Inflammatory macrophage treated with lipopolysaccharide for 4 hours (primary cell): ENCODE measurements at regions not wholly inside any gene's neighbourhood (a gene's known extent, or its start where the extent isn't known, plus 50 kb on each side); places are given as distances from the start of the nearest gene placed in this dataset.

Experiments
- DNase-seq: peaks from one replicate; pipeline ENCODE4 v3.0.0-alpha.2; 2020

DNA sequence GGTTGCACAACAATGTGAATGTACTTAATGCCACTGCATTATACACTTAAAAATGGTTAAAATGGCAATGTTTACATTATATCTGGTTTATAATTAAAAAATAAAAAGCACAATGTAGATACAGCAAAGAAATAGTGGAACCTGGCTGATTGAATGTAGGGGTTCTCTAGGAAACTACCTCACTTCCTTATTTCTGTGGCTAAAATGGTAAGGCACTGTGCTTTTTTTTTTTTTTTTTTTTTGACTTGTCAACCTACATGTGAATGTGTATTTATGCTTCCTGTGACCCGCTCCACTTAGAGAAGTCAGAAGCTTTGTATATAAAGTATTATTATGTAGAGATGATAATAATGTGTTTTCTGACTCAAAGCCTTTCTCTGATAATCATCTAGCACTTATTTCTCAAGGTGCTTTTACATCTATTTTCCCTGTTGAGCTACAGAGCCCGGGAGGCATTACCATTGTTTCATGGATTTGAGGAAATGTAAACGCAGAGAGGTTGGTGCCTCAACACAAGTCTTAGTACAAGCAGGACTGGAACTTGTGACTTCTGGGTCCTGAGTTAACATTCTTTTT is 55.0 kb downstream of the SOX4 start:
- peak; percentile 22 for DNase-seq

DNA sequence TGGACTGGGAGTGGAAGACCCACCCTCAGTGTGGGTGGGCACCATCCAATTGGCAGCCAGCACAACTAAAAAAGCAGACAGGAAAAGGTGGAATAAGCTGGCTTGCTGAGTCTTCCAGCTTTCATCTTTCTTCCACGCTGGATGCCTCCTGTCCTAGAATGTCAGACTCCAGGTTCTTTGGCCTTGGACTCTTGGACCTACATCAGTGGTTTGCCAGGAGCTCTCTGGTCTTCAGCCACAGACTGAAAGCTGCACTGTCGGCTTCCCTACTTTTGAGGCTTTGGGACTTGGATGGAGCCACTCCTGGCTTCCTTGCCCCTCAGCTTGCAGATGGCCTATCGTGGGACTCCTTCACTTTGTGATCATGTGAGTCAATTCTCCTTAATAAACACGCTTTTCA is 59.8 kb downstream of the SOX4 start:
- DNase-seq, result no peak

DNA sequence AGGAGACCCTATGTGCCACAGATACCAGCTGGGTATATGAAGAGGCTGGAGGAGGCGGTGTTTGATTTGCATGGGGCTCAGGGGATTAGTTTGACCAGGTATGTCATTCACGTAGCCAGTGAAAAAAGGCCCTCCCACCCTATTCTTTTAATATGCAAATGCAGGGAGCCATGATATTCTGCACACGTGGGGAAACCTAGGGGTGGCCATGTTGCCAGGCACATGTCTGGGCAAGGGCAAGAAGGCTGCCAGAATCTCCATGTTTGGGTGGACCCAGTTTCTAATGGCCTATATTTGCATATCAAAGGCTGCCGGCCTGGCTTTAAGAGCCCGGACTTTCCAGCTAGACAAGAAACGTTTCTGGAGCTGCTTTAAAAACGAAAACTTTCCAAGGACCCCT is 60.4 kb downstream of the SOX4 start:
- DNase-seq, result no peak

DNA sequence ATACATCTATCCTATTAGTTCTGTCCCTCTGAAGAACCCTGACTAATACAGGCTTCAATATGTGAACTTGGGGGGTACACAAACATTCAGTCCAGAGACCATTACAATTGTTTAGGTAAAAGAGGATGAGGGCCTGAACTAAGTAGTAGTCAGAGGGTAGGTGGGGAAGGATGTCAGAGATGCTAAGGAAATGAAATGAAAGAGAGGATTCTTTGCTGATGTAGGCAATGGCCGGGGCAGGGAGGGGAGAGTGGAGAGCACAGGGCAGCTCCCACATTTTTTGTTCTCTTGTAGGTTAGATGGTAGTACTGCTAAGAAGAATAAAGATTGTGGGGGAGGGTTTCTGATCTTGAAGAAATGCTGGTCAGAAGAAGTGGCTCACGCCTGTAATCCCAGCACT is 60.8 kb downstream of the SOX4 start:
- DNase-seq, result no peak

DNA sequence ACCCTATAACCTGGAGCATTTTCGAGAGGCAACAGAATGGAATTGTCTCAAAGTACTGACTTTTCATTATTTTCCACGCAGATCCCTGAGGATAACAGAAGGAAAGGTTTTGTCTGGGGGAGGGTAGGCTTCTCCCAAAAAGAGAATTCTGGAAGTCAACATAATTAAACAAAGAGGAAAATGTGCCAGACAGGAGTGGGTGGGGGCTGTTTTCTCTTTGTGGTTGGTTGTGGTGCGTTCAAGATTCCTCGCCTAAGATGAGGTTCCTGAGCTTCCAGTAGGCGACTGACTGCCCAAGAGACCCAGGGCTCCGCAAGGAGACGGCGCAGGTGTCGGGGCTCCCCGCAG is 70.4 kb downstream of the SOX4 start:
- DNase-seq, result no peak

DNA sequence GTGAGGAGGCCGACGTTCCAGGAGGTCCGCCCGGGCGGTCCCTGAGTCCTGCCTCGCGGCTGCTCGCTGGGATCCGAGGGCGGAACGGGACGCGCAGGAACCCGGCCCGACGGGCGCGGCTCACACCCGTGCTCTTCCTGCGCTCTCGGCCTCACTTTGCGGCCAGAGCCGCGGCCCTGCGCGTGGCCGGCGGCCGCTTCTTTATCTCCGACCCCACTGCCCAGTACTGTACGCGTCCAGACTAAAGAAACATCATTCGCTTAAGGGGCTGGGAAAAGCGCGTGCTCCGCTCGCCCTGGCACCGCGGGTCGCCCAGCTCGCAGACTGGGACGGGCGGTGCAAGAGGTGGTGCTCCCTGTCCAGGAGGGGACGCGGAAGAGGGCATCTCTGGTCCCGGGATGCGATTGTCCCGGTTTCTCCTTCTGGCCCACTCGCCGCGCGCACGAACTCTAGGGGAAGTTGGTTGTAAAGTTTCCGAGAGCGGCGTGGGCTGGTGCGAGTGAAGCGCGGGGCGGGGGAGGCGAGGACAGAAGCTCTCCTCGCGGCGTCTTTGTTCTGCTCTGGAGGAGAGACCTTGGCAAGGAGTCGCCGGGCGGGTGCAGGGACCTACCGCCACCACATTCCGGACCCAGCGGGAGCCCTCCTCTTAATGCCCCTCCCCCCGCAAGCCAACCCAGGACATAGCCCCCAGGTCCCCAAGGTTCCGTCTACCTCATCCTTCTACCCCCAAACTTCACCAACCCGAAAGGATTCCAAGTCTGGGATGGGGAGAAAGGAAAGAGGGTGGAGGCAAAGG is 71.0 kb downstream of the SOX4 start:
- DNase-seq, result peak; percentile 23

DNA sequence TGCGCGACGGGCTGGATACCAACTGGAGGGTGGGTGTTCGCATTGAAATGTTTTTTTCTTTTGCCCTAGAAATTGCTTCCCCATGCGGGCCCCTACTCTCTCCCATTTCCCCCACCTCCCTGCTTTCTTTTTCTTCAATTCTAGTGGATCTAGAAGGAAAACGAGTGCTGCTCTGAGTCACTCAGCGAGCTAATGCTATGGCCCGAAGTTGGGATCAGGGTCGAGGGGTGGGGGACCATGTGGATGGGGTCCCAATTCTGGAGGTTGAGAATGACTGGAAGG is 71.5 kb downstream of the SOX4 start:
- DNase-seq, result no peak

DNA sequence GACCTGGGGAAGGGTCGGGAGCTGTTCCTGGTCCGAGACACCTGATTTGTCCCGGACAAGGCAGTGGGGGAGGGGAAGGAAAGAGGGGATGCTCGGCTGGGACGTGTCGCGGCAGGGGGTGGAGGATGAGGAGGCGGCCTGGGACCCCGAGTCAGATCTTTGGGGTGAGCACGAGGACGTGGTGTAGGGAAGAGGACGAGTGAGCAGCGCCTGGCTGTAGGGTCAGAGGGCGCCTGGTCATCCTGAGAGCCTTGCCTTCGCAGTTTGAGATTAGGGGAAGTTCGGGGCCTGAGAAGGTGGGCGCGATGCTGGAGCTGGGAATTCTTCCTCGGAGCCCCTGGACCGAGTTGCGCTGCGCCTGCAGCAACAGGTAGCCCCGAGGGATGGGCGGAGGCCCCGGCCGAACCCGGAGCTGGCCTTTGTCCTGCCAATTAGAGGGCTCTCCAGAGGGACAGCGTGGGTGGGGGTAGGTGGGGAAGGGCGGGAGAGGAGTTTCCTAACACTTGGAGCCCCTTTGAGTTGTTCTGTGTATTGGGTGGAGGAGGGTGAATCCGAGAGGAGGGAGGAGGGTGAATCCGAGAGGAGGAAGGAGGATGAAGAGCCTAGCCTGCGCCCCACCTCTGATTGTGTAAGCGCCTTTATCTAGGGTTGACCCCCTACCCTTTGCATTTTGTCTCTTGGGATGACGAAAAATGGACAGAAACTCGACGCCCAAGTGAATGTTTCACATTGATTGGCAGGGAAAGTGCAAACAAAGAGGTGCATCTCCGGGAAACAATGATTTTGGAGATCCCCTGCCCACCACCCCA is 72.0 kb downstream of the SOX4 start:
- DNase-seq, result peak; percentile 7

DNA sequence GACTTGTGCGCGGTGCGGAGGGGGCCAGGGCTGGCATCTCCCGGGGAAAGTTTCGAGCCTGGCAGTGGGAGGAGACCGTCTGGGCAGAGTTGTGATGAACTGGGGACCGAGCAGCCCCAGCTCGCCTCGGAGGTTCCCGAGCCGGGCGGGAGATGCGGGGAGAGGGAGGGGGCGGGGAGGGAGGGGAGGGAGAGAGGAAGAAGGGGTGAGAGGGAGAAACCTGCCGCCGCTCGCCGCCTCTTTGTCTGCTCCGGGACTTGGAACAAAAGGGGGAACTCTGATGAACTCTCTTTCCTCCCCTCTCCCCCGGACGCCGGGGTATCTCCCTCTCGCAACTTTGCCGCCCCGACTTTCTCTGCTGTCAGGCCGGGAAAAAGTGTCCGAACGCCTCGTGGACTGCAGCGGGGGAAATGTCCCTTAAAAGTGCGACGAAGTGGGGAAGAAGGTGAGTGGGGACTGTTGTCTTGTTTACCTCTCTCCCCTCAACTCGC is 72.7 kb downstream of the SOX4 start:
- no peak for DNase-seq

DNA sequence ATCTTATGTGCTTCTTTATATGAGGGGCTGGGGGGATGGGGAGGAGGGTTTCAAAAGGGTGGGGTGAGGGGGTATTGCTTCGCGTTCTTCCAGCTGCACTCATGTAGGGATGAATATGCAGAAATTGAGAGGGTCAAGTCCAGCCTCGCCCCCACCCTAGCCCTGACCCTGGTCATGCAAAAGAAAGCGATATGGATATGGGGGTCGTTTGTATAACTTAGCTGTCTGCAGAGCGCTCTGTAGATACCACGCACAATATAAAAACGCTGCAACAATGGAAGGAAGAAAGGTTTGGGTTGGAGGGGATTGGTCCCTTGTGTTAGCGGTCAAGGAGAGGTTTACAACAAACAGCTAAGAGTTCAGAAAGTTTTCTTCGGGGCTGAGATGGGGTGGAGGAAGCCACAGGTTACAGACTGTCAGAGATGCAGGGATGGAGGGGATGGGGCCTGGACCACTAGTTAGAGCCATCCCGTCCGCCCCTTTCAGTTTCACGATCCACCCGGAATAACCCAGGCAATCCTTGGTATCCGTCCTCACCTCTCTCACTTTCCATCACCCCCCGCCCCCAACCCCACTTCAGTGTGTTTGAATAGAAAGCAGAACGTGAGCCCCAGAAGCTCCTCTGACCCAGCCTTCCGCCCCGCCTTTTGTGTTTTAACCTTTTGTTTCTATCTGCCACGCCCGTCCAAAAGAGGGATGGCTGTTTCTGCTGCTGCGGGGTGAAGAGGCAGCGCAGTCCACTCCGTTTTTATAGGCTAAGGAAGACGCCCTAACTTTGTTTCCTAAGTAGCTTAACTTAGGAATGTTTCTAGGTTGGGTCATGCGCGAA is 73.5 kb downstream of the SOX4 start:
- DNase-seq, result no peak

DNA sequence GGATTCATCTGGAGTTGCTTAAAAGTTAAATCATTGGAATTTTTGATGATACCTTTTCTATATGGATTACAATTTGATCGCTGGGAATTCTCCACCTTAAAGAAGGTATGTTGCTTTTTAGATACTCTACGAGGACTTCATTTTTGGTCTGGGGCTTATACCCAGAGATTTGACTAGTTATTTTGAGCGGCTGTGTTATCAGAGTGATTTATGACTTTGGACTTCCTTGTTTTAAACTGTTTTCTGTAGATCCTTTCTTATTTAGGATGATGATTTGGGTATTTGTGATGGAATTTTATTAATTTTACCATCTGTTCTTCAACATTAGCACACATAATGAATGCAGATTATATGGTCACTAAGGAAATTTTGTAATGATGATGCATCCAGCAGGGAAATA is 75.2 kb downstream of the SOX4 start:
- DNase-seq, result no peak

DNA sequence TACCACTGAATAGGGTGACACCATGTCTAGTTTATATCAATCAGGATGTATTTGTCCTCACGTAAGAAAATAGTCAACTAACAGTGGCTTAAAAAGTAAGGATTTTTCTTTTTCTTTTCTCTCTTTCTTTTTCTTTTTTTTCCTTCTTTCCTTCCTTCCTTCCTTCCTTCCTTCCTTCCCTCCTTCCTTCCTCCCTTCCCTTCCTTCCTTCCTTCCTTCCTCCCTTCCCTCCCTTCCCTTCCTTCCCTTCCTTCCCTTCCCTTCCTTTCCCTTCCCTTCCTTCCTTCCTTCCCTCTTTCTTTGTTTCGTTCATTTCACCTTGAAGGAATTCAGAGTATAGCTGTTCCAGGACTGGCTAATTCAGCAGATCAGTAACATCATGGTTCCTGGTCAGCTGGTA is 83.2 kb downstream of the SOX4 start:
- no peak for DNase-seq

DNA sequence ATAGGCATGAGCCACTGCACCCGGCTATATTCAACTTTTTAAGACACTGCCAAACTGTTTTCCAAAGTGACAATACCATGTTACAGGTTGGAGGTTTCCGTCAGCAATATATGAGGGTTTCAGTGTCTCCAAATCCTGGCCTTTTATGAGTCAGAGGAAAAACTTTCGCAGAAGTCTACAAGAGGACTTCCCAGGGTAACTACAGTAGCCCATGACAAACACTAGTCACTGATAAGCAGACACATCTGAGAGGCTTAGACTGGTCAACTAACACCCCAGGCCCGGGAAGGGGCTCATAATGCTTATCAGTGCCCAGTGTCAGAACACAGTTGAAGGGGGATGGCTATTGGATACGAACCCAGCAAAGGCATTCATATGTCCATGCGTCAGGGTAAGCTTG is 85.4 kb downstream of the SOX4 start:
- DNase-seq, result no peak

DNA sequence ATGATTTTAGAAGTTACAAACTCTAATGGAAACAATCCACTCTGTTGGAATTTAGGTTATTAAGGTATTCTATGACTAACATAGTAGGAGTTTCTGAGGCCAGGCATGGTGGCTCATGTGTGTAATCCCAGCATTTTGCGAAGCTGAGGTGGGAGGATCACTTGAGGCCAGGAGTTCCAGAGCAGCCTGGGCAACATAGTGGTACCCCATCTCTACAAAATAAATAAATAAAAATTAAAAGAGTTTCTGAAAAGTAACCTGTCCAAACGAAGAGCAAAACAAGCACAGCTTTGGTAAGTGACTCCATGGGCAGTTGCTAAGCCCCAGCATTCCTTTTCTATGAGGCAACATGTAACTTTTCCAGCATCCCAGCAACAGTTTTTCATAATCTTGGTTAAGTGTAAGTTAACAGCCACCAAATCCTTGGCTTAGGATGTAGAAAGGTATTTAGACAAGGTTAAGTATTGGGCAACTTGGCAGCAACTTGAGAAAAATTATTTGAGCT is 86.3 kb downstream of the SOX4 start:
- no peak for DNase-seq

DNA sequence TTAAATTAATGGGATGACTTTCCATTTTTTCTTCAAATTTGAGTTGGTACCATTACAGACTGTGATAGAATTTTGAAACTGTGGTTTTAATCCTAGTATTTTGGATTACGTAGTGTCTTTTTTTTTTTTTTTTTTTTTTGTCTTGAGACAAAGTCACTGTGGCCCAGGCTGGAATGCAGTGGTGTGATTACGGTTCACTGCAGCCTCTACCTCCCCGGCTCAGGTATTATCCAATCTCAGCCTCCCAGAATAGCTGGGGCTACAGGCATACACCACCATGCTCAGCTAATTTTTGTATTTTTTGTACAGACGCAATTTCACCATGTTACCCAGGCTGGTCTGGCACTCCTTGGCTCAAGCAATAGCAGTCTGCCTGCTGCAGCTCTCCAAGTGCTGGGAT is 87.1 kb downstream of the SOX4 start:
- DNase-seq, result no peak

DNA sequence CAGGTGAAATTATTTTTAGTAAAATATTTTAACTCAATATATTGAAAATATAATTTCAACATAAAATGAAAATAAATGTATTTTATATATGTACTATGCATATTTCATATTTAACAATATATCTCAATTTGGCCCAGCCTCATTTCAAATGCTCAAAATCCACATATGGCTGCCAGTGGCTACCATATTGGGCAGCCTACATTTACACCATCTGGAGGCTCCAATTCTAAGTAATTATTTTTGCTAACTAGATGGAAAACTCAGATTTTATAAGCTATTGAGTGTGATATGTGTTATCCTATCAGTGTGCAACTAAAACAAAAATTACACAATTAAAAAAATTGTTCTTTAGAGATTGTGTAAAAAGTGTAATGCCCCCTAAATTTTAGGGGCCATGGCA is 96.9 kb downstream of the SOX4 start:
- DNase-seq, result no peak

DNA sequence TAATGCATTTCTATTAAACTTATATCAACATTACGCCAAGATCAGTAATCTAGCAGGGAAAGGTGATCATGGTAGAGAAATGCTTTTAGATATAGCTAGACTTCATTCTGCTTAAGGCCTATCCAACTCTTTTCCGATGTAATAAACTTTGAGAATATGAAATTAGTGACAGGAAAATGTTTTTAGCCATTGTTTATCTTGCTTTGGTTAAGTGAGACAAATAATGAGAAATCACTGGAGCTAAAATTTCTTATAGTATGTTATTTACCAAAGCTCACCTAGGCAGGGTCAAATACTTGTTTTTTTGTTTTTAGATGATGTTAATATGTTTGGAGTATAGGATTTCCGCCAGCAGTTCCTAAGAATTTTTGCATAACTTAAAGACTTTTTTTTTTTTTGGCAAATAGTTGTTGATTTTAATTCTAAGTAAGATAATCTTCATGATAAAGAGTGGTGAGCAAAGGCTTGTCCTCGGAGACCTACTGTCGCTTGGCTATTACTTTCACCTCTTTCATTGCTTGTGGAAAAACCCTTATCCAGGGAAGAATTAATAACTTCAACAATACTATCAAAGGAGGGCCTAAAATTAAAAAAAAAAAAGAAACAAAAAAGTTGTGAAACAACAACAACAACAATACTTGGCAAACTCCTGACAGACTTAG is 98.3 kb downstream of the SOX4 start:
- DNase-seq, result no peak

DNA sequence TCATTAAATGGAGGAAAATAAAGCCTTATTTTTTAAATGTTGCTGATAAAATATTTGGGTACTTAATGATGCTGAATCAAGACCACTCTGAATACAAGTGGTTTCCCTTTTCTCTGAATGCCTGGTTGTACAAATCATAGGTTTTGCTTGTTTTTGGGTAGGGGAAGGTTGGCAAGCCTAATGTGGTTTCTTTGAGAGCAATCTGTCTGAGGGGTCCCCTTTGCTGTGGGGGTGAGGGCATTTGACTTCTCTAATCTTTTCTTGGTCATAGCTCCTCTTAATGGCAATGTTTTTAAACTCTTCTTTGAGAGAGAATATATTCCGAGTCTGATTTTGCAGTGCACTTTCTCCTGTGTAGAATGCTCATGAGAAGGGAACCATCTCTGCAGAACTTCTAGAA is 99.2 kb downstream of the SOX4 start:
- DNase-seq, result no peak

DNA sequence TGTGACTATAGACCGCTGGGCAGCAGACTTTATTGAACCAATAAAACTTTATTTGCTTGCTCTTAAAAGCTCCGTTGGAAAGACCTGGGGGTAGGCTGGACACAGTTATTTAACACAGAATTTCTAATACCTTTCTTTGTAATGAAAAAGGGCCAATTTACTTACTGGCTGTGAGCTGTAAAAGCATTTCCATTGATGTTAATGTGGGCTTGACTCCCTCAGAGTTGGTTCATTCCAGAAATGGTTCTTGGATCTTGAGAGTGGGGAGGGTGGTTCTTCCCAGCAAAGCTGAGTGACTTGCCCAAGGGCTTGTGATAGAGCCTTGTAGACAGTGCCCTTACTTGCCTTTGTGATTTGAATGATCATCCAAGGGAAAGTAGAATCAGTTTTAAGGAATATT is 100.6 kb downstream of the SOX4 start:
- no peak for DNase-seq

DNA sequence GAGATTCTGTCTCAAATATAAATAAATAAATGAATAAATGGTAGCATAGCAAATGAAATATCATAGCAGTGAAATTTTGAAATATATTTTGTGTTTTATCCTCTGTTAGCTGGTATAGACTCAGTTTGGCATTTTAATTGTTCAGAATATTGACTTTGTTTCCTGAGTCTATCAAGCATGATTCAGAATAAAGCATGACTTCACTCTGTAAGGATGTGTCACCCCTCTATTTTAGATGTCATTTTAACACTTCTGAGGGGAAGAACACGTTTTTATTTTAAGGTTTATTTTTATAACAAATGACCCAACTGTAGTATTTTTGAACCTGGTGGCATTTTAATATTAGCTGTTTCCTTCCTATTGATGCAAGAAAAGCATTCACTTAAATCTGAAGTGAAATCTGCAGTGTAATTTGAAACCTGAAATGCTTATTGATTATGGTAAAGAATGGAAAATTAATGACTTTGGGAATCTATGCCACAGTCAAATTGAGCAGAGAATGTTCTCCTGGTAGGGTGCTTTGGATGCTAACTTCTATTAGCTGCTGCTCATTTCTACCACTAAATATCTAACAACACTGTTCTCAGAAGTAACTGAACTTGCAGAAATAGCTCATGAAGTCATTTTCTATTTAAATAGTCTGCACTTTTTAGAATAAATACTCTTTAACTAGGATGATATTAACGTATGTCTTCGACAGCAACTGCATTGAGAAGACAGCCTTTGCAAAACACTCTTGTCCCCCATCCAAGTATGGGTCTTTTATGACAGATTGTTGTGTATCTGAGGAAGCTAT is 114.2 kb downstream of the SOX4 start:
- DNase-seq, result no peak

DNA sequence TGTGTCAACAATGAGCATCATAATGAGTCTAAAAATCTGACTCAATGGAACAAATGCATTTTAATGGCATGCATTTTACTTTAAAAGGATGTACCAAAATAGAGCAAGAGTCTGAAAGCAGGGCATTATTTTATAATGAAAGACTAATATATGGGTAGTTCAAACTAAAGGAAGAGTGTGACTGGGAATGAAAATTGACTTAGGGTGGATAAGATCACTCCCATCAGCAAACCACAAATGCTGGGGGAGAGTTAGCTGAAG is 114.7 kb downstream of the SOX4 start:
- no peak for DNase-seq

DNA sequence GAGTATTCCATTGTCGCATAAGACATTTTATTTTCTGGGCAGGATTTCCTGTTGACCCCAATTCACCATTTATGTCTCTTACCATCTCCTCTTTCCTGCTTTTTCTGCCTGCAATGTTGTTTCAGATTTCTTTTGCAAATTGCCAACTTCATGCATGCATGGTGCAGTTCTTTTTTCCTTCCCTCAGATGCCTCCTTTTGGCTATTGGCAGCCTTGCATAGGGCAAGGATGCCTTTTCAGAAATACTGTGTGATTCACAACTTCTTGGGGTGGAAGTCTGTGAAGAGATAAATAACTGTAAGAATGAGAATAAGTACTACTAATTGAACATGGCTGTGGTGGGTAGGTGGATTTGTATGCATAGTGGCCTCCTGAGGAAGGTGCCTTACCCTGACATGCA is 116.7 kb downstream of the SOX4 start:
- DNase-seq, result no peak
